ENCODE measurements at regions not wholly inside any gene's neighbourhood (a gene's known extent, or its start where the extent isn't known, plus 50 kb on each side); places are given as distances from the start of the nearest gene placed in this dataset.

DNA sequence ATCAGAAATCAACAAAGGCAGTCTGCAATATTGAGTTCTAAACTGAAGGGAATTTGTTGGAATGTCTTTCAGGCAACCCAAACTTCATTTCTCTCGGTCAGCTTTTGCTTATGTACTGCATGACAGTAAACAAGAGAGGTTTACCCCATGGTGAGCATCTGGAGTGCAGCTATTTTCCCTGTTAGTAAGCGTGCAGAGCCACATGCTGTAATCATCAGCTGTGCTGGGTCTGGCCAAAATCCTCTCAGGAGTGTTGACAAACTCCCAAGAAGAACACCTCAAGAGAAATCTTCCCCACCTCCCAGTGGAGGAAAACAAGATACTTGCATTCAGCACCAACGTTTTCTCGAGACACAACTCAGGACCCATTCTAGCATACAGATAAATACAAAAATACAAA lies 83.6 kb upstream of the ADAMTSL1 start:
- Histone ChIP-seq H3K9me3 (replicated peaks; ENCODE audit: control insufficient read depth, insufficient read depth, low read length) (no peaks in the 10 kb centered on the region), H3K4me1 (ENCODE audit: control insufficient read depth, insufficient read depth, low read length) (no peaks in the 10 kb centered on the region), H3K4me3 (no peak overlapping the region), H2AFZ (ENCODE audit: control insufficient read depth, low read depth, low read length) (no peak overlapping the region), H3K9ac (ENCODE audit: control insufficient read depth, insufficient read depth, low read length) (no peak overlapping the region), H3K4me2 (ENCODE audit: control insufficient read depth, insufficient read depth) (no peak overlapping the region), H3K36me3 (ENCODE audit: control insufficient read depth in 2 of 2, insufficient read depth in 2 of 2, low read length in 1 of 2) (no peaks in the 10 kb centered on the region), H3K79me2 (ENCODE audit: control insufficient read depth, insufficient read depth, low read length) (no peaks in the 10 kb centered on the region), H3K27me3 (replicated peaks in 1 of 2; ENCODE audit: control insufficient read depth in 2 of 2, insufficient read depth in 2 of 2, low read length in 1 of 2) (no peaks in the 10 kb centered on the region), H3K27ac (ENCODE audit: control insufficient read depth, insufficient read depth) (no peak overlapping the region), H4K20me1 (ENCODE audit: control insufficient read depth, insufficient read depth) (no peaks in the 10 kb centered on the region)
- BruUV-seq (replicated peaks), result no TSS peak
- ATAC-seq, result no peak
- no peak for TF ChIP-seq YBX1 (IDR thresholded peaks at IDR 0.05)
- TF ChIP-seq, protein P1, sequence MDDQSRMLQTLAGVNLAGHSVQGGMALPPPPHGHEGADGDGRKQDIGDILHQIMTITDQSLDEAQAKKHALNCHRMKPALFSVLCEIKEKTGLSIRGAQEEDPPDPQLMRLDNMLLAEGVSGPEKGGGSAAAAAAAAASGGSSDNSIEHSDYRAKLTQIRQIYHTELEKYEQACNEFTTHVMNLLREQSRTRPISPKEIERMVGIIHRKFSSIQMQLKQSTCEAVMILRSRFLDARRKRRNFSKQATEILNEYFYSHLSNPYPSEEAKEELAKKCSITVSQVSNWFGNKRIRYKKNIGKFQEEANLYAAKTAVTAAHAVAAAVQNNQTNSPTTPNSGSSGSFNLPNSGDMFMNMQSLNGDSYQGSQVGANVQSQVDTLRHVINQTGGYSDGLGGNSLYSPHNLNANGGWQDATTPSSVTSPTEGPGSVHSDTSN (IDR thresholded peaks at IDR 0.05; ENCODE audit: insufficient replicate concordance, low read depth, low read length), result no peak
- TF ChIP-seq NR2F1 (conservative IDR thresholded peaks at IDR 0.05), result no peak
- TF ChIP-seq, protein P2, sequence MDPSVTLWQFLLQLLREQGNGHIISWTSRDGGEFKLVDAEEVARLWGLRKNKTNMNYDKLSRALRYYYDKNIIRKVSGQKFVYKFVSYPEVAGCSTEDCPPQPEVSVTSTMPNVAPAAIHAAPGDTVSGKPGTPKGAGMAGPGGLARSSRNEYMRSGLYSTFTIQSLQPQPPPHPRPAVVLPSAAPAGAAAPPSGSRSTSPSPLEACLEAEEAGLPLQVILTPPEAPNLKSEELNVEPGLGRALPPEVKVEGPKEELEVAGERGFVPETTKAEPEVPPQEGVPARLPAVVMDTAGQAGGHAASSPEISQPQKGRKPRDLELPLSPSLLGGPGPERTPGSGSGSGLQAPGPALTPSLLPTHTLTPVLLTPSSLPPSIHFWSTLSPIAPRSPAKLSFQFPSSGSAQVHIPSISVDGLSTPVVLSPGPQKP (IDR thresholded peaks at IDR 0.05; ENCODE audit: low read depth, low read length), result no peak
- no peak for TF ChIP-seq SREBF2 (IDR thresholded peaks at IDR 0.05; ENCODE audit: low read length)
- no peak for TF ChIP-seq RB1 (IDR thresholded peaks at IDR 0.05; ENCODE audit: borderline replicate concordance)
- TF ChIP-seq NRF1 (conservative IDR thresholded peaks at IDR 0.05; ENCODE audit: low read depth, low read length), result no peak
- TF ChIP-seq ZNF217 (IDR thresholded peaks at IDR 0.05), result no peak
- no peak for TF ChIP-seq ETV6 (conservative IDR thresholded peaks at IDR 0.05 in 1 of 2, IDR thresholded peaks at IDR 0.05 in 1 of 2; ENCODE audit: borderline replicate concordance in 1 of 2, low read depth in 1 of 2)
- TF ChIP-seq MYC (IDR thresholded peaks at IDR 0.05; ENCODE audit: insufficient read depth, insufficient read length, insufficient replicate concordance, low read length, severe bottlenecking), result no peak
- TF ChIP-seq RELA (IDR thresholded peaks at IDR 0.05; ENCODE audit: borderline replicate concordance, partially characterized antibody), result no peak
- TF ChIP-seq NBN (IDR thresholded peaks at IDR 0.05), result no peak
- TF ChIP-seq EZH2 (IDR thresholded peaks at IDR 0.05; ENCODE audit: borderline replicate concordance, control insufficient read depth, low read depth, low read length), result no peak
- TF ChIP-seq BHLHE40 (IDR thresholded peaks at IDR 0.05; ENCODE audit: borderline replicate concordance in 1 of 2, low read depth in 2 of 2, low read length in 1 of 2), result no peak
- DNase-seq (ENCODE audit: low read depth, low spot score), result no peak
- WGBS (ENCODE audit: insufficient coverage, insufficient replicate concordance, low lambda C conversion rate, missing lambda C conversion rate), result 2% methylated on average over 4 of the region's 4 CpGs
- in situ Hi-C loops (cut with MboI), result no loop called here
- RAD21 ChIA-PET (ENCODE audit: unreplicated experiment), result no interaction called here
- SMC1A ChIA-PET (ENCODE audit: uncharacterized antibody, unreplicated experiment), result interaction anchor here (1.3 kb wide), 1 partner anchor 636 kb away, joined by 3 read pairs; no protein-coding TSS in a partner anchor
- no peak for FAIRE-seq
- CTCF ChIA-PET, result no interaction called here
- POLR2A ChIA-PET, result no interaction called here
- intact Hi-C loops (cut with micrococcal nuclease; ENCODE audit: unreplicated experiment), result no loop called here
